ENCODE measurements at regions not wholly inside any gene's neighbourhood (a gene's known extent, or its start where the extent isn't known, plus 50 kb on each side); places are given as distances from the start of the nearest gene placed in this dataset.

GRCh38 chr6:145135702-145136101 is 599.6 kb downstream of the EPM2A start:
- CTCF ChIA-PET = no interaction called here
- in situ Hi-C loops (cut with HindIII; ENCODE audit: low pct_unique_long_range_greater_than_20kb, low sequenced_read_pairs) = no loop called here
- Histone ChIP-seq H3K27ac (ENCODE audit: low read length) (no peak overlapping the region), H3K4me3 (ENCODE audit: low read depth in 2 of 2, low read length in 2 of 2) (no peak overlapping the region), H3K9me3 (ENCODE audit: control insufficient read depth, insufficient read depth, low read depth, low read length) (no peaks in the 10 kb centered on the region), H3K4me1 (ENCODE audit: control insufficient read depth, insufficient read depth, low read length) (no peaks in the 10 kb centered on the region), H3K36me3 (ENCODE audit: control insufficient read depth, insufficient read depth, low read length) (no peaks in the 10 kb centered on the region), H3K27me3 (ENCODE audit: control insufficient read depth, insufficient read depth, low read length) (no peaks in the 10 kb centered on the region)
- intact Hi-C loops (cut with micrococcal nuclease; ENCODE audit: unreplicated experiment) = no loop called here
- ATAC-seq (no peak), DNase-seq (ENCODE audit: low read depth, low spot score) (no peak)
- TF ChIP-seq TCF7L2 (IDR thresholded peaks at IDR 0.05; ENCODE audit: low read depth, low read length) = no peak
- TF ChIP-seq CTCF (IDR thresholded peaks at IDR 0.05) = no peak
- no peak for TF ChIP-seq SIN3A (IDR thresholded peaks at IDR 0.05; ENCODE audit: borderline replicate concordance, insufficient read depth, low read depth, low read length)
- no peak for TF ChIP-seq REST (IDR thresholded peaks at IDR 0.05; ENCODE audit: insufficient read depth in 1 of 2, low read depth in 2 of 2, low read length in 1 of 2)
- no peak for TF ChIP-seq POLR2AphosphoS5 (IDR thresholded peaks at IDR 0.05; ENCODE audit: low read depth, low read length)
- no TSS peak for BruUV-seq (replicated peaks)
- POLR2A ChIA-PET = no interaction called here

- Histone ChIP-seq H3K36me3 (ENCODE audit: control insufficient read depth, insufficient read depth, low read length) (no peaks in the 10 kb centered on the region), H3K4me1 (ENCODE audit: control insufficient read depth, insufficient read depth, low read length) (no peaks in the 10 kb centered on the region), H3K27me3 (ENCODE audit: control insufficient read depth, insufficient read depth, low read length) (no peaks in the 10 kb centered on the region), H3K4me3 (ENCODE audit: low read depth in 2 of 2, low read length in 2 of 2) (no peak overlapping the region), H3K27ac (ENCODE audit: low read length) (no peak overlapping the region), H3K9me3 (ENCODE audit: control insufficient read depth, insufficient read depth, low read depth, low read length) (no peaks in the 10 kb centered on the region)
- intact Hi-C loops (cut with micrococcal nuclease; ENCODE audit: unreplicated experiment) (no loop called here), in situ Hi-C loops (cut with HindIII; ENCODE audit: low pct_unique_long_range_greater_than_20kb, low sequenced_read_pairs) (no loop called here)
- POLR2A ChIA-PET = no interaction called here
- CTCF ChIA-PET = no interaction called here
- no peak for TF ChIP-seq SIN3A (IDR thresholded peaks at IDR 0.05; ENCODE audit: borderline replicate concordance, insufficient read depth, low read depth, low read length)
- peak; percentile 23; the same call in 1 of the 2 replicates for TF ChIP-seq CTCF (IDR thresholded peaks at IDR 0.05)
- BruUV-seq (replicated peaks) = no TSS peak
- no peak for DNase-seq (ENCODE audit: low read depth, low spot score)
- no peak for ATAC-seq
Observed at GRCh38 chr6:145137425-145137824, 597.9 kb downstream of the EPM2A start.
